Nephron (organoid): ENCODE measurements at regions not wholly inside any gene's neighbourhood (a gene's known extent, or its start where the extent isn't known, plus 50 kb on each side); places are given as distances from the start of the nearest gene placed in this dataset.
A peak's percentile ranks its signal among the peaks of the same experiment; 100 is the strongest.
"Not testable (repeated sequence)": the region's sequence is repeated elsewhere in the genome, so short reads cannot be mapped to it uniquely, and the experiment has no call there.

Experiments used
- H3K27ac Mint-ChIP-seq, 3 experiments: 2 replicates each; pipeline ENCODE4 v1.8.0; 2020; ENCODE audit warnings: mixed read lengths in 3 of 3, mild to moderate bottlenecking in 2 of 3, moderate library complexity in 1 of 3
- H3K27me3 Mint-ChIP-seq: 2 replicates; pipeline ENCODE4 v1.8.0; 2021; ENCODE audit warnings: low read depth, mild to moderate bottlenecking, moderate library complexity, mixed read lengths
- H3K36me3 Mint-ChIP-seq: 2 replicates; pipeline ENCODE4 v1.8.0; 2020; ENCODE audit warnings: low read depth, mixed read lengths
- H3K4me1 Mint-ChIP-seq: 2 replicates; pipeline ENCODE4 v1.8.0; 2020; ENCODE audit warnings: mixed read lengths
- H3K4me3 Mint-ChIP-seq, 3 experiments: 2 replicates each; pipeline ENCODE4 v1.8.0; 2020; ENCODE audit warnings: mild to moderate bottlenecking in 3 of 3, mixed read lengths in 3 of 3, moderate library complexity in 2 of 3
- H3K9me3 Mint-ChIP-seq: 2 replicates; pipeline ENCODE4 v1.8.0; 2020; ENCODE audit warnings: mixed read lengths
- TF ChIP-seq, protein P1 (sequence below), 3 experiments: fragments of 200-600 bp; sonication (generic); IDR thresholded peaks; one replicate each; pipeline ENCODE4 v1.5.0; 2021; ENCODE audit warnings: antibody characterized with exemption in 3 of 3; ENCODE audit not compliant: unreplicated experiment in 3 of 3

DNA sequence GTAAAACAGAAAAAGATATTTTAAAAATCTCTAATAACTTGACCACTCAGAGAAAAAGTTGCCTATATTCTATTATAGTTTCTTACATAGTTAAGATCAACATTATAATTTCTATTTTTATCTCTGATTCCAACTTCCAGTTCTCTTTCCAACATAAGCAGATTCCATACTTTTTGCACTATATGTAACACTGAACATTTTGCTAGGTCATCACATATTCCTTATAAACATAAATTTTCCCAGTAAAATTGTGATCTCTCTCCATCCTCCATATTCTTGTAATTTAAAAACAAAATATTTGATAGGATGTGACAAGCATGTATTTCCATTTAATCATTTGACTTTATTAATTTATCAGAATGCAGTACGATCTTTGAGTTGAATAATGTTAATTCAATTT lies 170.4 kb upstream of the THSD7A start:
- TF ChIP-seq, protein P1, sequence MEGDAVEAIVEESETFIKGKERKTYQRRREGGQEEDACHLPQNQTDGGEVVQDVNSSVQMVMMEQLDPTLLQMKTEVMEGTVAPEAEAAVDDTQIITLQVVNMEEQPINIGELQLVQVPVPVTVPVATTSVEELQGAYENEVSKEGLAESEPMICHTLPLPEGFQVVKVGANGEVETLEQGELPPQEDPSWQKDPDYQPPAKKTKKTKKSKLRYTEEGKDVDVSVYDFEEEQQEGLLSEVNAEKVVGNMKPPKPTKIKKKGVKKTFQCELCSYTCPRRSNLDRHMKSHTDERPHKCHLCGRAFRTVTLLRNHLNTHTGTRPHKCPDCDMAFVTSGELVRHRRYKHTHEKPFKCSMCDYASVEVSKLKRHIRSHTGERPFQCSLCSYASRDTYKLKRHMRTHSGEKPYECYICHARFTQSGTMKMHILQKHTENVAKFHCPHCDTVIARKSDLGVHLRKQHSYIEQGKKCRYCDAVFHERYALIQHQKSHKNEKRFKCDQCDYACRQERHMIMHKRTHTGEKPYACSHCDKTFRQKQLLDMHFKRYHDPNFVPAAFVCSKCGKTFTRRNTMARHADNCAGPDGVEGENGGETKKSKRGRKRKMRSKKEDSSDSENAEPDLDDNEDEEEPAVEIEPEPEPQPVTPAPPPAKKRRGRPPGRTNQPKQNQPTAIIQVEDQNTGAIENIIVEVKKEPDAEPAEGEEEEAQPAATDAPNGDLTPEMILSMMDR (IDR thresholded peaks at IDR 0.05; ENCODE audit: unreplicated experiment in 3 of 3): no peak
- Mint-ChIP-seq H3K27ac (no peak overlapping the region), H3K9me3 (peaks cover 5% of the 10 kb centered on the region), H3K27me3 (no peaks in the 10 kb centered on the region), H3K4me3 (no peak overlapping the region), H3K4me1 (peaks cover 8% of the 10 kb centered on the region), H3K36me3 (no peaks in the 10 kb centered on the region)

DNA sequence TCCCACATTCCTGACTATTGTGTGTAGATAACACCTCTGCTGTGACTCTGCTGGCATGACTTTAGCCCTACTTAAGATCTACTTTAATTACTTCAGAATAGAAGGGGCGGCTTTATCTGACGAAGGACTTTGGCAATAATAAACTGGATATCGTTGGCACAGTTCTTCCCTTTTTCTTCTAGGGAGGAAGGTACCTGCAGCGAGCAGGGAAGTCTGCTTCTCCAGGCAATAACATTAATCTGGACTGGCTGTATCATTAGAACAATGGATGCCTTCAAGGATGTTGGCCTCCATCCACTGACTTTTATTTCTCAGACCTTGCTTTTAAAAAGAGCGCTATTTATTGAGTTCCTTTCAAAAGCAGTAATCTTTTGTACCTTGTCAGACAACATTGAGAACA lies 172.6 kb upstream of the THSD7A start:
- Mint-ChIP-seq H3K9me3 (no peaks in the 10 kb centered on the region), H3K27me3 (no peaks in the 10 kb centered on the region), H3K27ac (no peak overlapping the region), H3K36me3 (no peaks in the 10 kb centered on the region), H3K4me1 (peaks cover 13% of the 10 kb centered on the region), H3K4me3 (no peak overlapping the region)
- TF ChIP-seq, protein P1 (IDR thresholded peaks at IDR 0.05; ENCODE audit: unreplicated experiment in 3 of 3): no peak

DNA sequence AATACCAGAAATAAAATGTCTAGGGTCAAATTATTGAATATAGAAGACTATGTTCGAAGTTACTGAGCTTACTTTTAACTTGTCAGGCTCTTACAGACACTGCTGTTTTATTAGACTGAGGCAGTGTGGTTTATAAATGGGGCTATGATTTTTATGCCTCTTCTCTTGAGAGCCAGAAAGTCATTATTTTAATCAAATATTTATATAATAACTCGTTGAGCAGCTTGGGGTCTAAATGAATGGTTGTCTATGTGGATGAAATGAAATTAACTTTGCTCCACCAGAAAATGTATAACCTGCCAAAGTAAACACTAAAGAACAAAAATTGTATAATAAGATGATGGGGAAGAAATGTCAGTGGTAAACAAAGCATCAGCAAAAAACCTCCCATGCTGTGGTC lies 175.6 kb upstream of the THSD7A start:
- Mint-ChIP-seq H3K36me3 (no peaks in the 10 kb centered on the region), H3K27ac (peak overlapping the region in 1 of 3 experiments; percentile 50), H3K4me3 (no peak overlapping the region), H3K27me3 (no peaks in the 10 kb centered on the region), H3K4me1 (peaks cover 5% of the 10 kb centered on the region), H3K9me3 (no peaks in the 10 kb centered on the region)
- TF ChIP-seq, protein P1 (IDR thresholded peaks at IDR 0.05; ENCODE audit: unreplicated experiment in 3 of 3): no peak

- Mint-ChIP-seq H3K9me3 (no peaks in the 10 kb centered on the region), H3K27ac (no peak overlapping the region), H3K36me3 (no peaks in the 10 kb centered on the region), H3K4me1 (no peaks in the 10 kb centered on the region), H3K4me3 (no peak overlapping the region), H3K27me3 (no peaks in the 10 kb centered on the region)
- TF ChIP-seq, protein P1 (IDR thresholded peaks at IDR 0.05; ENCODE audit: unreplicated experiment in 3 of 3): no peak
These were observed 182.0 kb upstream of the THSD7A start for GRCh38 chr7:12013983-12014382.

DNA sequence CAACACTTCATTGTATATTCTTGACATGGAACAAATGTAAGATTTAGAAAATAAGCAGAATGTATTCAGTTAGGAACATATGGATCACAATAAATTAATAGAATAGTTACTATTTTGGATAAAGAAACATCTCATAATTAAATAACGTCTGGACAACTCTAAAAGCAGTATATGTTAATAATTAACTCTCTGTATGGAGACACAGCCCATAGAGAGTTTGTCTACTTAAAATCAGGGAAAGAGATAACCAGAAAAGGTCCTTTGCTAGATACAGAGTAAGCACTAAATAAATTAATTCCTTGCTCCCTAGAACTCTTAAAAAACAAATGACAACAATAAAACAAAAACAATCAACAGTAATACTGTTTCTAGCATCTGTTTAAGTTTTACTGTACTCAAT lies 184.4 kb upstream of the THSD7A start:
- Mint-ChIP-seq H3K36me3 (no peaks in the 10 kb centered on the region), H3K4me3 (no peak overlapping the region), H3K4me1 (no peaks in the 10 kb centered on the region)

GRCh38 chr7:12017046-12017445 lies 185.0 kb upstream of the THSD7A start:
- H3K4me1 Mint-ChIP-seq: no peaks in the 10 kb centered on the region
- H3K9me3 Mint-ChIP-seq: no peaks in the 10 kb centered on the region
- no peaks in the 10 kb centered on the region for H3K27me3 Mint-ChIP-seq
- H3K36me3 Mint-ChIP-seq: no peaks in the 10 kb centered on the region
- TF ChIP-seq, protein P1 (IDR thresholded peaks at IDR 0.05; ENCODE audit: unreplicated experiment in 3 of 3): no peak
- peak overlapping the region; percentile 47 to 97 (median 66) for H3K27ac Mint-ChIP-seq
- no peak overlapping the region for H3K4me3 Mint-ChIP-seq

More for the DNA sequence above, 184.4 kb upstream of the THSD7A start:
- Mint-ChIP-seq H3K27ac (peak overlapping the region; percentile 47 to 97 (median 66)), H3K27me3 (no peaks in the 10 kb centered on the region), H3K9me3 (no peaks in the 10 kb centered on the region)
- TF ChIP-seq, protein P1 (IDR thresholded peaks at IDR 0.05; ENCODE audit: unreplicated experiment in 3 of 3): no peak

GRCh38 chr7:12022011-12022410 lies 189.1 kb upstream of the TMEM106B start:
- H3K4me1 Mint-ChIP-seq, H3K4me3 Mint-ChIP-seq, H3K36me3 Mint-ChIP-seq, H3K27me3 Mint-ChIP-seq, H3K9me3 Mint-ChIP-seq, H3K27ac Mint-ChIP-seq: not testable (repeated sequence)
